ENCODE measurements at regions not wholly inside any gene's neighbourhood (a gene's known extent, or its start where the extent isn't known, plus 50 kb on each side); places are given as distances from the start of the nearest gene placed in this dataset.
"Not testable (repeated sequence)": the region's sequence is repeated elsewhere in the genome, so short reads cannot be mapped to it uniquely, and the experiment has no call there.

GRCh38 chr2:107093426-107093957, 207.5 kb upstream of the ST6GAL2 start:
- FAIRE-seq (no peak), DNase-seq (ENCODE audit: low spot score in 2 of 2) (no peak)

- FAIRE-seq = no peak
- no peak for DNase-seq (ENCODE audit: low spot score in 2 of 2)
Observed at GRCh38 chr2:107094450-107094986, 208.6 kb upstream of the ST6GAL2 start.

DNA sequence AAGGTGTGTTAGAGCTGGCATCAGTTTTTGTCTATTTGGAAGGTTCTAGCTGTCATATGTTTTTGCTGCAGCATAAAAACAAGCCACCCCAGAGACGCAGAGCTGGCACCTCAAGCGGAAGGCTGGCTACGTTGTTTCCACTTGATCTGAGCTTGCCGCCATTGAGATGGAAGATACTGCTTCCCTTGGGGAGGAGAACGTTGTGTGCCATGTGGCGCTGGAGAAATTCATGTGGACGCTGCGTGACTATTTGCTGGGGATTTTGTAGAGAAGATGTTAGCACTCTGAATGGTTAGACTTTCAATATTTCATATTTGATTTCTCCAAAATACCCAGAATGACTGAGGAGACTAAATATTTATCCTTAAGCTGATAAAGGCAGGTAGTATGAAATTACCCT, 216.2 kb upstream of the ST6GAL2 start:
- no peak for DNase-seq (ENCODE audit: low spot score in 2 of 2)
- no peak for FAIRE-seq

DNA sequence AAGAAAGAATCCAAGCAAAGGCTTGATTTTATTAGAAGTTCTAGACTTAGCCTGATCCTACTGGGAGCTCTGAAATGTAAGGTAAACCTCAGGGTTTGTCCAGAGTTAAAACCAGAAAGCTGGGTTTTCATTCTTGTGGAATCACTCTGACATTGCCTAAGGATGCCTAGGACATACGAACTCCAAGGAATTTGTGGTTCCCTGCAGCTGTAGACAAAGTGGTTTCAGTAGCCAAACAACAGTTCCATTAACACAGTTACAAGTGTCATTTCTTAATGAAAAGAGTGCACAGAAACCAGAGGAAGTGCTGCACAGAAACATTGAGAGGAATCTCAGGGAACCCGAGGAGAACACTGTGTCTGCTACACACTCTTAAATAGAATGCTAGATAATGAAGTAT, 221.4 kb upstream of the ST6GAL2 start:
- no peak for FAIRE-seq

GRCh38 chr2:107108556-107108955, 222.6 kb upstream of the ST6GAL2 start:
- DNase-seq (ENCODE audit: low spot score in 2 of 2) (no peak), FAIRE-seq (no peak)

More for the DNA sequence above, 221.4 kb upstream of the ST6GAL2 start:
- DNase-seq (ENCODE audit: low spot score in 2 of 2) = no peak

GRCh38 chr2:107111623-107112022, 225.7 kb upstream of the ST6GAL2 start:
- DNase-seq (ENCODE audit: low spot score in 2 of 2) (no peak), FAIRE-seq (no peak)

DNA sequence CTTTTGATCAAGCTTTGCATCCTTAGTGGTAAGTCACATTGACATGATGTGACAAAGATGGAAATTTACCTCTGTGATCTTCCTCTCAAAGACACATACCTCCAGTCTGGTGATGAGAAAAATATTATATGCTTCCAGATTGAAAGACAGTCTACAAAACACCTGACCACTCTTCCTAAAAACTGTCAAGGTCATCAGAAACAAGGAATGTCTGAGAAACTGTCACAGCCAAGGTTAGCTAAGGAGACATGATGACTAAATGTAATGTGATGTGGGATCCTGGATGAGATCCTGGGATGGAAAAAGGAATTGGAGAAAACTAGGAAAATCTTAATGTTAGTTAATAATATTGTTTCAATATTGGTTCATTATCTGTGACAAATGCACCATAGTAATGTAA, 226.6 kb upstream of the ST6GAL2 start:
- FAIRE-seq = no peak

DNA sequence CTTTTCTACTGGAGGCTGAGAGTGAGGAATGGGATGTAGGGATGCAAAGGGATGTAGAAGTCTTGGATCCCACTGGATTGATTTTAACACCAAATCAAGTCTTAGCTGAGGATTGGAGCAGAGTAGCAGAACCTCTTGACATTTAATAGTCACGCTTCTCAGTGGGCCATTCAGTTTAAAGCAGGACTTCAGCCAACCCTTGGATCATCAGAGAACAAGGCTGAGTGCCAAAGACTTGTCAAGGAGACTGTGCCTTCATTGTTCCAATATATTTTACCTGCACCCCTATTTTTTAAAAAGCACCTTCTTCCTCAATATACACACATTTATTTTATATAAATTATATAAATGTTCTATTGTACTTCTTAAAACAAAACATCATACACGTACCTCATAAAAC, 242.4 kb upstream of the ST6GAL2 start:
- FAIRE-seq (no peak), DNase-seq (ENCODE audit: low spot score in 2 of 2) (no peak)

More for the DNA sequence above, 226.6 kb upstream of the ST6GAL2 start:
- no peak for DNase-seq (ENCODE audit: low spot score in 2 of 2)

- DNase-seq (ENCODE audit: low spot score in 2 of 2) (no peak), FAIRE-seq (no peak)
Observed at GRCh38 chr2:107132070-107132469, 246.1 kb upstream of the ST6GAL2 start.

- no peak for DNase-seq (ENCODE audit: low spot score in 2 of 2)
Observed at GRCh38 chr2:107132746-107133145, 246.8 kb upstream of the ST6GAL2 start.

GRCh38 chr2:107133412-107133811, 247.4 kb upstream of the ST6GAL2 start:
- DNase-seq (ENCODE audit: low spot score in 2 of 2) (no peak), FAIRE-seq (no peak)

More at GRCh38 chr2:107132746-107133145, 246.8 kb upstream of the ST6GAL2 start:
- no peak for FAIRE-seq

- no peak for FAIRE-seq
- DNase-seq (ENCODE audit: low spot score in 2 of 2) = no peak
Observed at GRCh38 chr2:107136733-107137132, 250.8 kb upstream of the ST6GAL2 start.

DNA sequence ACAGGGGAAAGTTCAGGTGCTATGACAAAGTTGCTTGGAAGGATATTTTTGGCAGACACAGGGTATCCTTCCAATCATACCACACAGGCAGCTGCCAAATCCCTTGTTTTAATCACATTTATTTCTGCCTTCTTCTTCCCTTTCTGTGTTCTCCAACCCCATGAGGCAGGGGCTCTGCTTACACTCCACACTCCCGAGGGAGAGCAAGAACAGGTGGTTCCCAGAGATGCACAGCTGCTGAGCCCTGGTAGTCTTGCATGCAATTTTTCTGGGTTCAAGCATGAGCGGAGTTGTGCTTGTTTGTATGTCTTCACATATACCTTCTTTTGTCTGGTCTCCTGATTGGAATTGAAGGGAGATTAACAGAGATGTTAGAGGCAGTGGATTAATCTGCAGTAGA, 251.7 kb upstream of the ST6GAL2 start:
- FAIRE-seq (no peak), DNase-seq (ENCODE audit: low spot score in 2 of 2) (no peak)

DNA sequence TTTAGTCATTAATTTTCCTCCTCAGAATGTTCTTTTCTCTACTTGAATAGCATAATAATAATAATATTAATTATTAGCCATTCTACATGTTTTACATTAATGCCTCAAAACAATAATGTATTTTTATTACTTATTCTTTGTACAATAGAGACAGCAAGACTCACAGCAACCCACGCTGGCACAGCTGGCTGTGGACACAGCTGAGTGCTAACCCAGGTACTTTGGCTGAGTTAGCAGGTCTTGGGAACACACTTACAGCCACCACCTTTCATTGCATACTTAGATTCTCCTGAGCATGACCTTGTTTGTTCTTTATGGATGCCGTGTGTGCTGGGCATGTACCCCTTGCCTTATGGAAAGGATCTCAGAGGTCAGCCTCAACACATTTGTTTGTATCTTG, 260.2 kb upstream of the ST6GAL2 start:
- FAIRE-seq = no peak
- DNase-seq (ENCODE audit: low spot score in 2 of 2) = no peak

GRCh38 chr2:107146645-107147044, 260.7 kb upstream of the ST6GAL2 start:
- not testable (repeated sequence) for DNase-seq (ENCODE audit: low spot score in 2 of 2); FAIRE-seq

DNA sequence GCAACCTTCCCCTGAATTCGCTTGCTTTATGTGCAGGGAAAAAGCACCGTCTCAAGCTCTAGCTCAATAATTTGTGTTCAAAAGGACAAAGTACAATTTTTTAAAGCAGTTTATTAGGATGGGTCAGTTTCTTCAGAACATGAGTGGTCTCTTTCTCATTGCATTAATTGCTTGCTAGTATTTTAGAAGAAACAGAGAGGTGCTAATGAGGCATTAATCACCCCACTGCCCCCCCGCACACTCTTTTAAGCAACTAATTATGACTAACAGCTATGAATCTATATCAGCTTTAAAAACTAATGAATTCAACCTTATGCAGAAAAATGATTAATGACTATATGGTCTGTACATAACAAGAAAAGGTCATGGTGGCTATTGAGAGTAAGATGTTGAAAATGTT, 262.1 kb upstream of the ST6GAL2 start:
- FAIRE-seq = no peak
- DNase-seq (ENCODE audit: low spot score in 2 of 2) = no peak

GRCh38 chr2:107148496-107148895, 262.5 kb upstream of the ST6GAL2 start:
- DNase-seq (ENCODE audit: low spot score in 2 of 2) = no peak
- no peak for FAIRE-seq

- FAIRE-seq (no peak), DNase-seq (ENCODE audit: low spot score in 2 of 2) (no peak)
Observed at GRCh38 chr2:107160640-107161239, 274.8 kb upstream of the ST6GAL2 start.

GRCh38 chr2:107168141-107168540, 282.2 kb upstream of the ST6GAL2 start:
- DNase-seq (ENCODE audit: low spot score in 2 of 2) = no peak
- FAIRE-seq = no peak

- DNase-seq (ENCODE audit: low spot score in 2 of 2) = no peak
- no peak for FAIRE-seq
Observed at GRCh38 chr2:107174171-107174570, 288.2 kb upstream of the ST6GAL2 start.

- DNase-seq (ENCODE audit: low spot score in 2 of 2) = no peak
- no peak for FAIRE-seq
Observed at GRCh38 chr2:107182981-107183380, 297.0 kb upstream of the ST6GAL2 start.

GRCh38 chr2:107187870-107188269, 301.9 kb upstream of the ST6GAL2 start:
- DNase-seq (ENCODE audit: low spot score in 2 of 2) (no peak), FAIRE-seq (no peak)
